ENCODE measurements at regions not wholly inside any gene's neighbourhood (a gene's known extent, or its start where the extent isn't known, plus 50 kb on each side); places are given as distances from the start of the nearest gene placed in this dataset.

DNA sequence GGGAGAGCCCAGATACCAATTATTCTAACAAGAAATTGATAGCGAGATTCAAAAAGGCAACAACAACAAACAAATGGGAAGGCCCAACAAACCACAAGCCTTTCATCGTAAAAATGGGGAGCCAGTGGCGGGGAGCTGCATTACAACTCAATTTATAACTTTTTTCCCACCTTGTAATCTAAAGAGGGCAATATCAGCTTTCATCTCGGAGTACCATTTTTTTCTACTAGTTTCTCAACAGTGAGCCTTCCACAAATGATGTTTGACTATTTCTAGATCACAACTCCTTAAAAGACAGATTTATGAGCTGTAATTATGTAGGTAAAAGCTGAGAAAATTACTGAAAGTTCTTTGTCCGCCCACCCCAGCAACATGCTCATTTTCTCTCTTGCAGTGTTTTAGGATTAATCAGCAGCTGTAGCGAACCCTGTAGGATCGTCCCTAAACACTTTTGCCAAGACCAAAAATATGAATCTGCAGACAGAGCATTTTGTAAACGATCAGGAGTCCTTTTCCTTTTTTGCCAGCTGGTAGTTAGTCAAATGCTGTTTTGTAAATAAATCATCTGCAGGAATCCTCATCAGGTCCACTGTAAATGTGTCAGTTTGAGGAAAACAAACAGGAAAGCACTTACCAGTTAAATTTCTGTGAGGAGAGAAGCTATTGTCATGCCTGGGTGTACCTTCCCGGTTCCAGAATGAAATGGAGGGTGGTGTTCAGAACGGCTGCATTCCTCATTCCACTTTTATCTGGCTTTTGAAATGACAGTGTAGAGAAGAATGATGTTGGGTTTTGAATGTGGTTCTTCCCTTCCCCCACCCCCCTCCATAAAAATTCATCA lies 53.2 kb downstream of the EEF1B2 start:
- peak overlapping the region; percentile 45 for H3K4me3 ChIP-seq (ENCODE audit: low read depth, low read length)
- DNase-seq (ENCODE audit: low read depth): peak; percentile 4

DNA sequence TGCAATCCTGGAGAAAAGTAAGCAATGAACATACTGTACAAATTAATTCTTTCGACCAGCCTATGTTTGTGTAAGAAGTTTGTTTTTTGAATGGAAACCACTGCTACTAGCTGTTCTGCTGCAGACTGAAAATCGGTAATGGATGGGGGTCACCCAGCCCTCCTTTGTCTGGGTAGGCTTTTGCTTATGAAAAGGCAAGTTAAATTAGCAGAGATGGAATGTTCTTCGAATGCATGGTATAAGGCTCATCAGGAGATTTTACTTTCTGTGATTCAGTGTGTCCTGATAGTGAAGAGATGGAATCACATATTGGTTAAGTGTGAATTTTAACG lies 53.8 kb downstream of the EEF1B2 start:
- no peak for DNase-seq (ENCODE audit: low read depth)
- H3K4me3 ChIP-seq (ENCODE audit: low read depth, low read length): peak overlapping the region; percentile 45

DNA sequence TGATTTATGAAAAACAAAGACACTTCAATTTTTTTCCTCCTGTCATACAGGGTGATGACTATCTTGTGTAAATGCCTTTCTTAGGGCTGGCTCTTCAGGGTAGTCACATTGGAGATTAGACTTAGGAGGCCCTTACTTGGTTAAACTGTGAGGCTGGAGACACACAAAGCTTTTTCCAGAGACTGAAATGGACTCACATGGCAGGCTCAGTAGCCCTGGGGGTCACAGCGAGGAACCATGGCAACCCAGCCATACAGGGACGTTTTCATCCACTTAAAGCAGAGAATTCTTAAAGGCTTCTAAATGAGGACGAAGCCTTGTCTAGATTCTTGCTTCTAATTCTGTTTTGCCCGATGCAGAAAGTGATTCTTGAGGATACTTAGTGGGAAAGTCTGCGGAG lies 57.3 kb upstream of the ZDBF2 start:
- DNase-seq (ENCODE audit: low read depth): no peak
- no peak overlapping the region for H3K4me3 ChIP-seq (ENCODE audit: low read depth, low read length)

DNA sequence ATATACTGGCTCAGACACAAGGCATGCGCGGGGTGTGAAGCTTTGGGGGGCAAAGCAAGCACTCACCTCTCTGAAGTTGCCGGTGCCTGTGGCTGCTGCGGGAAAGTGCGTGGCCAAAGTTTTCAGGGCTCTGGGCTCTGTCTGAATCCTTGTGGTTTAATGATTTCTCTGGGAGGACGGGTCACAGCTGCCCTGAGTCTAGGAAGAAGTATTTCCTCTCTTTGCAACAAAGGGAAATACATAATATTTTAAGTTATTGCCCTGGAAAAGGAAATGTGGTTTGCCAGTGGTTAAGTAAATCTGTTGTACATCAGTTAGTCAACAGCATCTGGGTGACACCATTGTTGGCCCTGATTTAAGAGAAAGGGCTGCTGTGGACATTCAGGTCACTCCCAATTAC lies 56.7 kb upstream of the ZDBF2 start:
- DNase-seq (ENCODE audit: low read depth): peak; percentile 9
- H3K4me3 ChIP-seq (ENCODE audit: low read depth, low read length): no peak overlapping the region

DNA sequence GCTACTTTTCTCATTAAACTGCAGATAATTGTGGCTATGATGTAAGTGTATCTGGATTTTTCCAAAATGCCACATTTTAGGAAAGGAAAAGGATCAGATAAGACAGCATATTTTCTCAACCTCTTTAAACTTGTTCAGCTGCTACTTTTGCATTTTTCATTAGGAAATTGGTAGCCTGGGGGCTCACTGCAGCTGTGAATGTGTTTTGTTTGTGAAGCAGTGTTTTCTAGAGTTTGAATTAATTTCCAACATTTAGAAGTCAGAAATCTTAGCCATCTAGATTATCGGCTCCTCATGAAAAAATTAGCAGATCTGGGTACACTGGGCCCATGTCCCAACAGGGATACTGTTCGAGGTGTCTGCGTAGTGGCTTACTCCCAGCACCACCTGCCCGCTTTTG lies 56.3 kb upstream of the ZDBF2 start:
- no peak overlapping the region for H3K4me3 ChIP-seq (ENCODE audit: low read depth, low read length)
- no peak for DNase-seq (ENCODE audit: low read depth)

DNA sequence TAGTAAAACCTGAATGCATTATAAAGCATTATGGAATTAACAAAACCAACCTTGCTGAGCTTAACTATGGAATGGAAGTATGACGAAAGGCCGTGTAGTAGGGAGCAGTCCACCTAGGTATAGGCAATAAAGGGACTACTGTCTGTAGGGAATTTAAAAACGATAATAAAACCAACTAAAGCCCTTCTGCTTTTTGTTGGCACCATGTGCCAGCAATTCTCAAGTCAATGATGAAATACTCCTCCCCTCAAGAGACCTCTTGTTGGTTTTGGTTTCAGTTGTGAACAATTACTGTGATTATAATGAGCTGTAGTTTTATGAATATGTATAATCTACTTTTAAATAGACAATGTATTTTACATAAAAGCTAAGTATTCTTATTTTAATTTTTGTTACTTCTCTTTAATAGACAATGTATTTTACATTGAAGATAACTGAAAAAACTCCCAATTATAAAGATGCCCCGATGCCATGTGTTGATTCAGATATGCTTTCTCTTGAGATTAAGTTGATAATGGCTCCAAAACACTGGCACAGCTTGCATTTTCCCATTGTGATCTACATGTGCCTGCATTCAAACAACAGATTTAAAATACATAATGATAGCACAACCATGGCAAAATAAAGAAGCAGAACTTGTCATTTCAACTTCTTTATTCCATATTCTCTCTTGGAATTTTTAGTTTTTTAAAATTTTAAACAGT lies 55.5 kb upstream of the ZDBF2 start:
- no peak overlapping the region for H3K4me3 ChIP-seq (ENCODE audit: low read depth, low read length)
- no peak for DNase-seq (ENCODE audit: low read depth)

DNA sequence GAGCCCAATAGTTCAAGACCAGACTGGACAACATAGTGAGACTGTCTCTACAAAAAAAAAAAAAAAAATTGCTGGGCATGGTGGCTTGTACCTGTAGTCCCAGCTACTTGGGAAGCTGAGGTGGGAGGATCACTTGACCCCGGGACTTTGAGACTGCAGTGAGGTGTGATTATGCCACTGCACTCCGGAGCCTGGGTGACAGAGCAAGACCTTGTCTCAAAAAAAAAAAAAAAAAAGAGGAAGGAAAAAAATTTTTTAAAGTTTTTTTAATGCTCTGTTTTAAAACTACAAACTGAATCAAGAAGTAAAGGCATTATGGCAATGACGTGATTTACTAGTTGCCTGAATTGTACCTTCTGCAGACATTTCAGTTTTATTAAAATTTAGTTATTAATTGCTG lies 54.5 kb upstream of the ZDBF2 start:
- no peak for DNase-seq (ENCODE audit: low read depth)

DNA sequence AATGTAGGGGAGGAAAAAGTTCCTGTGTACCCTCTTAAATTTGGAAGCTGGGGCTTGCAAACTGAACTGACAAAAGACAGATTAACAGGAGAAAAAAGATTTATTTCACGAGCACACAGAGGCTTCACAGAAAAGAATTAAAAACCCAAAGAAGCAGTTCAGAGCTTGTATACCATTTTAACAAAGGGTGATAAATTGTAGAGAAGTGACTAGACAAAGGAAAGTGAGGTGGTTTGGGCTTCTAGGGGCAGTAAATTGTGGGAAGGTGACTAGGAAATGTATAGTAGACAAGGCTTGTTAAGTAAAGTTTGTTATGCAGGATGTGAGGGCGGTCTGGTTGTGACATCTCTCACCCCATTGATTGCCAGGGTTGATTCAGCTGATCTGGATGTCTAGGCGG lies 53.5 kb upstream of the ZDBF2 start:
- no peak overlapping the region for H3K4me3 ChIP-seq (ENCODE audit: low read depth, low read length)
- DNase-seq (ENCODE audit: low read depth): no peak

More for the DNA sequence above, 54.5 kb upstream of the ZDBF2 start:
- H3K4me3 ChIP-seq (ENCODE audit: low read depth, low read length): no peak overlapping the region
